ENCODE measurements at regions not wholly inside any gene's neighbourhood (a gene's known extent, or its start where the extent isn't known, plus 50 kb on each side); places are given as distances from the start of the nearest gene placed in this dataset.

DNA sequence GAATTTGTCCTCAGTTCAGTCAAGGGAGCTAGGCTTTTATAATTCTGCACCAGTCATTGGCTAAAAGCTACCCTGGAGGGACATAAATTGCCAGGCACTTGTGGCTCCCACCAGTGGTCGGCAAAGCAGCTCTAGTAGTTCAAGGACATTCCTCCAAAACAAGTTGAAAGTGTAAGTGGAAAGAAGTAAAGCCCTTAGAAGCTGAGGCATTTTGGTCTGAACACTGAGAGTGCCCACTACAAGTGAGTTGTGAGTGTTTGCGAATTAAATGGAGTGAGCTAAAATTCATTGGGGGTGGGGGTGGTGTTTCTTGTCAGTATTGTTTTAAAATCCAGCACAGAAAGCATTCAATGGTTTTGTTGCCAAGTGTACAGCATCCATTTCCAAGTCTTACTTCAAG lies 879.9 kb upstream of the CDH2 start (continued):
- no peak for TF ChIP-seq GATAD2B (conservative IDR thresholded peaks at IDR 0.05; ENCODE audit: low read depth)
- TF ChIP-seq SRF (IDR thresholded peaks at IDR 0.05; ENCODE audit: low read depth in 2 of 2, low read length in 2 of 2): no peak
- TF ChIP-seq, protein P1, sequence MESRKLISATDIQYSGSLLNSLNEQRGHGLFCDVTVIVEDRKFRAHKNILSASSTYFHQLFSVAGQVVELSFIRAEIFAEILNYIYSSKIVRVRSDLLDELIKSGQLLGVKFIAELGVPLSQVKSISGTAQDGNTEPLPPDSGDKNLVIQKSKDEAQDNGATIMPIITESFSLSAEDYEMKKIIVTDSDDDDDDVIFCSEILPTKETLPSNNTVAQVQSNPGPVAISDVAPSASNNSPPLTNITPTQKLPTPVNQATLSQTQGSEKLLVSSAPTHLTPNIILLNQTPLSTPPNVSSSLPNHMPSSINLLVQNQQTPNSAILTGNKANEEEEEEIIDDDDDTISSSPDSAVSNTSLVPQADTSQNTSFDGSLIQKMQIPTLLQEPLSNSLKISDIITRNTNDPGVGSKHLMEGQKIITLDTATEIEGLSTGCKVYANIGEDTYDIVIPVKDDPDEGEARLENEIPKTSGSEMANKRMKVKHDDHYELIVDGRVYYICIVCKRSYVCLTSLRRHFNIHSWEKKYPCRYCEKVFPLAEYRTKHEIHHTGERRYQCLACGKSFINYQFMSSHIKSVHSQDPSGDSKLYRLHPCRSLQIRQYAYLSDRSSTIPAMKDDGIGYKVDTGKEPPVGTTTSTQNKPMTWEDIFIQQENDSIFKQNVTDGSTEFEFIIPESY (IDR thresholded peaks at IDR 0.05): no peak

DNA sequence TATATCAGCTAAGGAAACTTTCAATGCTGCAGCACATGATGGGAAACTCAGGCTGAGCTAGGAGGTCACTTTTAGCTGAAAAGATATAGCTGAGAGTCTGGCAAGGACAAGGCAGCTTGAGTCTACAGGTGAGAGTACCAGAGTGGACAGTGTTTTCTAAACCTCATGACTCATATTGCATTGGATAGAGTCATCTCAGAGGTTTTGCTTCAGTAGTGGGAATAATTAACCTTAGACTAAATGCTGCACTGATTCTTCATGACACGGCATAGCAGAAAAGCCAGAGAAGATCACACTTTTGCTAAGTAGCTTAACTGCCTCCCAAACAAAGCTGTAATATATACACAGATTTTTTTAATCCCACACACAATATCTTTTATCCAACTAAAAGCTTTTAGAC lies 865.0 kb upstream of the CDH2 start:
- in situ Hi-C loops (cut with MboI) (no loop called here), intact Hi-C loops (cut with micrococcal nuclease; ENCODE audit: unreplicated experiment) (loop anchor here (10.0 kb wide), 1 partner anchor 63 kb away; no protein-coding TSS in a partner anchor)
- Histone ChIP-seq H3K79me2 (ENCODE audit: control insufficient read depth, insufficient read depth, low read length) (no peaks in the 10 kb centered on the region), H2AFZ (ENCODE audit: control insufficient read depth, low read depth, low read length) (no peak overlapping the region), H3K4me1 (ENCODE audit: control insufficient read depth, insufficient read depth, low read length) (no peaks in the 10 kb centered on the region), H3K9me3 (replicated peaks; ENCODE audit: control insufficient read depth, insufficient read depth, low read length) (no peaks in the 10 kb centered on the region), H3K9ac (ENCODE audit: control insufficient read depth, insufficient read depth, low read length) (no peak overlapping the region), H3K27me3 (replicated peaks in 1 of 2; ENCODE audit: control insufficient read depth in 2 of 2, insufficient read depth in 2 of 2, low read length in 1 of 2) (no peaks in the 10 kb centered on the region), H3K4me3 (no peak overlapping the region), H4K20me1 (ENCODE audit: control insufficient read depth, insufficient read depth) (no peaks in the 10 kb centered on the region), H3K36me3 (ENCODE audit: control insufficient read depth in 2 of 2, insufficient read depth in 2 of 2, low read length in 1 of 2) (no peaks in the 10 kb centered on the region), H3K4me2 (ENCODE audit: control insufficient read depth, insufficient read depth) (no peak overlapping the region), H3K27ac (ENCODE audit: control insufficient read depth, insufficient read depth) (no peak overlapping the region)
- FAIRE-seq (no peak), ATAC-seq (no peak), DNase-seq (ENCODE audit: low read depth, low spot score) (no peak)
- SMC1A ChIA-PET (ENCODE audit: uncharacterized antibody, unreplicated experiment): interaction anchor here (1.1 kb wide), 1 partner anchor 12 kb away, joined by 5 read pairs; no protein-coding TSS in a partner anchor
- WGBS (ENCODE audit: insufficient coverage, insufficient replicate concordance, low lambda C conversion rate, missing lambda C conversion rate): 33% methylated on average over 1 of the region's 1 CpG
- CTCF ChIA-PET: no interaction called here
- no TSS peak for BruUV-seq (replicated peaks)
- POLR2A ChIA-PET: no interaction called here
- TF ChIP-seq RFX5 (IDR thresholded peaks at IDR 0.05; ENCODE audit: low read depth, low read length) (no peak), CBFB (IDR thresholded peaks at IDR 0.05; ENCODE audit: low read depth) (no peak), CBX3 (IDR thresholded peaks at IDR 0.05; ENCODE audit: borderline replicate concordance, low read depth) (no peak), WRNIP1 (IDR thresholded peaks at IDR 0.05; ENCODE audit: borderline replicate concordance, low read depth, low read length) (no peak), NFXL1 (IDR thresholded peaks at IDR 0.05; ENCODE audit: borderline replicate concordance) (no peak), TCF3 (IDR thresholded peaks at IDR 0.05; ENCODE audit: borderline replicate concordance, insufficient read depth, low read depth, low read length) (no peak), CEBPB (IDR thresholded peaks at IDR 0.05; ENCODE audit: borderline replicate concordance in 1 of 2, low read depth in 2 of 2, low read length in 2 of 2) (no peak), SUPT20H (IDR thresholded peaks at IDR 0.05; ENCODE audit: borderline replicate concordance, control insufficient read depth, low read depth, low read length) (no peak)
- TF ChIP-seq, protein P2, sequence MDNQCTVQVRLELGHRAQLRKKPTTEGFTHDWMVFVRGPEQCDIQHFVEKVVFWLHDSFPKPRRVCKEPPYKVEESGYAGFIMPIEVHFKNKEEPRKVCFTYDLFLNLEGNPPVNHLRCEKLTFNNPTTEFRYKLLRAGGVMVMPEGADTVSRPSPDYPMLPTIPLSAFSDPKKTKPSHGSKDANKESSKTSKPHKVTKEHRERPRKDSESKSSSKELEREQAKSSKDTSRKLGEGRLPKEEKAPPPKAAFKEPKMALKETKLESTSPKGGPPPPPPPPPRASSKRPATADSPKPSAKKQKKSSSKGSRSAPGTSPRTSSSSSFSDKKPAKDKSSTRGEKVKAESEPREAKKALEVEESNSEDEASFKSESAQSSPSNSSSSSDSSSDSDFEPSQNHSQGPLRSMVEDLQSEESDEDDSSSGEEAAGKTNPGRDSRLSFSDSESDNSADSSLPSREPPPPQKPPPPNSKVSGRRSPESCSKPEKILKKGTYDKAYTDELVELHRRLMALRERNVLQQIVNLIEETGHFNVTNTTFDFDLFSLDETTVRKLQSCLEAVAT (IDR thresholded peaks at IDR 0.05): no peak
- TF ChIP-seq, protein P3, sequence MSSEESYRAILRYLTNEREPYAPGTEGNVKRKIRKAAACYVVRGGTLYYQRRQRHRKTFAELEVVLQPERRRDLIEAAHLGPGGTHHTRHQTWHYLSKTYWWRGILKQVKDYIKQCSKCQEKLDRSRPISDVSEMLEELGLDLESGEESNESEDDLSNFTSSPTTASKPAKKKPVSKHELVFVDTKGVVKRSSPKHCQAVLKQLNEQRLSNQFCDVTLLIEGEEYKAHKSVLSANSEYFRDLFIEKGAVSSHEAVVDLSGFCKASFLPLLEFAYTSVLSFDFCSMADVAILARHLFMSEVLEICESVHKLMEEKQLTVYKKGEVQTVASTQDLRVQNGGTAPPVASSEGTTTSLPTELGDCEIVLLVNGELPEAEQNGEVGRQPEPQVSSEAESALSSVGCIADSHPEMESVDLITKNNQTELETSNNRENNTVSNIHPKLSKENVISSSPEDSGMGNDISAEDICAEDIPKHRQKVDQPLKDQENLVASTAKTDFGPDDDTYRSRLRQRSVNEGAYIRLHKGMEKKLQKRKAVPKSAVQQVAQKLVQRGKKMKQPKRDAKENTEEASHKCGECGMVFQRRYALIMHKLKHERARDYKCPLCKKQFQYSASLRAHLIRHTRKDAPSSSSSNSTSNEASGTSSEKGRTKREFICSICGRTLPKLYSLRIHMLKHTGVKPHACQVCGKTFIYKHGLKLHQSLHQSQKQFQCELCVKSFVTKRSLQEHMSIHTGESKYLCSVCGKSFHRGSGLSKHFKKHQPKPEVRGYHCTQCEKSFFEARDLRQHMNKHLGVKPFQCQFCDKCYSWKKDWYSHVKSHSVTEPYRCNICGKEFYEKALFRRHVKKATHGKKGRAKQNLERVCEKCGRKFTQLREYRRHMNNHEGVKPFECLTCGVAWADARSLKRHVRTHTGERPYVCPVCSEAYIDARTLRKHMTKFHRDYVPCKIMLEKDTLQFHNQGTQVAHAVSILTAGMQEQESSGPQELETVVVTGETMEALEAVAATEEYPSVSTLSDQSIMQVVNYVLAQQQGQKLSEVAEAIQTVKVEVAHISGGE (CRISPR knock-in tag; IDR thresholded peaks at IDR 0.05): no peak
- TF ChIP-seq, protein P4, sequence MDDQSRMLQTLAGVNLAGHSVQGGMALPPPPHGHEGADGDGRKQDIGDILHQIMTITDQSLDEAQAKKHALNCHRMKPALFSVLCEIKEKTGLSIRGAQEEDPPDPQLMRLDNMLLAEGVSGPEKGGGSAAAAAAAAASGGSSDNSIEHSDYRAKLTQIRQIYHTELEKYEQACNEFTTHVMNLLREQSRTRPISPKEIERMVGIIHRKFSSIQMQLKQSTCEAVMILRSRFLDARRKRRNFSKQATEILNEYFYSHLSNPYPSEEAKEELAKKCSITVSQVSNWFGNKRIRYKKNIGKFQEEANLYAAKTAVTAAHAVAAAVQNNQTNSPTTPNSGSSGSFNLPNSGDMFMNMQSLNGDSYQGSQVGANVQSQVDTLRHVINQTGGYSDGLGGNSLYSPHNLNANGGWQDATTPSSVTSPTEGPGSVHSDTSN (IDR thresholded peaks at IDR 0.05; ENCODE audit: insufficient replicate concordance, low read depth, low read length): no peak
- RAD21 ChIA-PET (ENCODE audit: unreplicated experiment): no interaction called here
